HUDEP-2 (cell line): ENCODE measurements at regions not wholly inside any gene's neighbourhood (a gene's known extent, or its start where the extent isn't known, plus 50 kb on each side); places are given as distances from the start of the nearest gene placed in this dataset.

ENCODE experiments used
- DNase-seq, 76 experiments: peaks; one replicate each; lab custom pipeline; 2025; ENCODE audit not compliant: unreplicated experiment in 76 of 76; lab: John Stamatoyannopoulos, UW

GRCh38 chr20:10724449-10725173, 50.8 kb upstream of the JAG1 start:
- DNase-seq: no peak

GRCh38 chr20:10728873-10729670, 55.3 kb upstream of the JAG1 start:
- no peak for DNase-seq

GRCh38 chr20:10729785-10730184, 56.0 kb upstream of the JAG1 start:
- no peak for DNase-seq

DNA sequence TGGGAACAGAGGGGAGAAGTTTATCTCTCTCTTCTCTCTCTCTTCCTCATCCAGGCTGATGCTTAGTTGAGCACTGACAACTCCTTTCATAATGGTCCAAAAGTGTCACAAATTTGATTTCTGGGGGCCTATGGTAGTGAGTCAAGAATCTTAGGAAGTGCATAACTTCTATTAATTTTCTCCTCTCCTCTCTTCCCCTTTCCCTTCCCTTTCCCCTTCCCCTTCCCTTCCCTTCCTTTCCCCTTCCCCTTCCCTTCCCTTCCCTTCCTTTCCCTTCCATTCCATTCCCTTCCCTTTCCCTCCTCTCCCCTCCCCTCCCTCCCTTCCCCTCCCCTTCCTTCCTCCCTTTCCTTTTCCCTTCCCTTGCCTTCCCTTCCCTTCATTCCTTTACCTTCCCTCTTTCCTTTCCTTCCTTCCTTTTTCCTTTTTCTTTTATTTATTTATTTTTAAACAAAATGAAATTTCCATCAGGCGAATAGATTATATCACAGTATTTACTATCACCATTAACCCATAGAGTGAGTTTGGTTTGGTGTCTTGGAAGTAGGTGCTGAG, 56.9 kb upstream of the JAG1 start:
- DNase-seq: no peak

DNA sequence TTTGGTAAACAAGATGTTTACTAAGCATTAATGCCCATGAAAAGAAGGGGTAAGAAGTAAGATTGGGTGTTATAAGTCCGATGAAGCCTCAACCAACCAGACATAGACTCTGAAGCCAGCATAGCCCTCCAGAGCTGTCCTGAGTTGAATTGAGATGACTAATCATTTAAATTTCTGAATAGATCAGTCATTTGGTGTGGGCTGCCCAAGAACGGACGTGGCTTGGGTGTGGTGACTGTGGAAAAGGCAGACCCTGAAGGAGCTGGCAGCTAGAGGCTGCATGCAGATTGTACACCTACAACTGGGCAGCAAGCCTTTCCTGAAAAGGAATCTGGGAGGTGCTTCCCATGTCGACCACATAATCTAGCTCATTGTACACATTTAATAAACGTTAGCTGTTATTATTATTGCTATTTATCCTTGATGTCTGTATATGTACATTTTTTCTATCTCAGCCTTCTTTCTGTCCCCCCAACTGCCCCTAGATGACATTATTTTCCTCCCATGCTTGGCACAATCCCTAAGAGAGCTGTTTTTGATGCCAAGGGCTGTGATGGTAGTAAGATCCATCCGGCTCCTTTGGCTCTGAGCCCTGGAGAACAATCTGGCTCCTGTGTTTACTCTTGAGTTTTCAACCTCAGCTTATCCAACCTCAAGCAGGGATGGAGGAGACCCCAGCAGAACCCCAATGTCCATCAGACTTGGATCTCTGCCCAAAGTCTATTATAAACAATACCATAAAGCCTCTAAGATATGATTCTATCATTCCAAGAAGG, 57.6 kb upstream of the JAG1 start:
- no peak for DNase-seq

- no peak for DNase-seq
Measured at GRCh38 chr20:10733122-10733521, 59.3 kb upstream of the JAG1 start.

GRCh38 chr20:10735195-10735949, 61.6 kb upstream of the JAG1 start:
- DNase-seq: no peak

DNA sequence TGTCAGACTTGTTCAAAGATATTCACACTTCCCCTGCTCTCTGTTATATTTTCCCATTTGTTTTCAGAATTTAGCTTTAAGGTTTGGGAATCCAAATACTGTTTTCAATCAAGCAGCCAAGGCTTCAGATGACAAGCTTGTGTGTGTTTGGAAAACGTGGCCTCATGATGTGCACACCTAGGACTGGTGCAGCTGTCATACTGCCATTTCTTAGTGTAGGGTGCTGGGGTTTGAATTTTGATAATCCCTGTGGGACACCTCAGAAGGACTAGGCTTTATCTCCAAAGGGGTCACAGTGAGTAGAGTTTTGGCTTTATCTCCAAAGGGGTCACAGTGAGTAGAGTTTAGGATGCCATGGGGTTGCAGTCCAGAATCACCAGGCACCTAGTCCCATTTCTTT, 65.3 kb upstream of the JAG1 start:
- DNase-seq: no peak

GRCh38 chr20:10739566-10739965, 65.8 kb upstream of the JAG1 start:
- no peak for DNase-seq

DNA sequence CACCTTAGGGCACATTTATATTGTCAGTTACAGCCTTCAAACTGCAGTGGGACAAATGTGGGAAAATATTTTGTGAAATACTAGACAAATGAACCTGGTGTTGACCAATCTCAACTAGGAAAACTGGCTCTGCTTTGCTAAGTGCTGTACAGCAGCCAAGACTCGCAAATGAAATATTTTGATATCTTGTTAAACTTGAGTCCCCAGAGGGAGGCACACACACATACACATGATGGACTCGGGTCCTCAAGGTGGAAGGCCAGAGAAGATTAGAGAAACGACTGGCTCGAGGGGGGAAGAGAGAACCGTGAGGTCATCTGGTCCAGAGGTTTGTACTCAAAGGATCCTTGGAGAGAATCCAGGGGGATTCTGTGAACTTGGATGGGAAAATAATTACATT, 67.3 kb upstream of the JAG1 start:
- DNase-seq: no peak

- DNase-seq: no peak
Measured at GRCh38 chr20:10745790-10746189, 72.0 kb upstream of the JAG1 start.

GRCh38 chr20:10747019-10747418, 73.2 kb upstream of the JAG1 start:
- DNase-seq: no peak

DNA sequence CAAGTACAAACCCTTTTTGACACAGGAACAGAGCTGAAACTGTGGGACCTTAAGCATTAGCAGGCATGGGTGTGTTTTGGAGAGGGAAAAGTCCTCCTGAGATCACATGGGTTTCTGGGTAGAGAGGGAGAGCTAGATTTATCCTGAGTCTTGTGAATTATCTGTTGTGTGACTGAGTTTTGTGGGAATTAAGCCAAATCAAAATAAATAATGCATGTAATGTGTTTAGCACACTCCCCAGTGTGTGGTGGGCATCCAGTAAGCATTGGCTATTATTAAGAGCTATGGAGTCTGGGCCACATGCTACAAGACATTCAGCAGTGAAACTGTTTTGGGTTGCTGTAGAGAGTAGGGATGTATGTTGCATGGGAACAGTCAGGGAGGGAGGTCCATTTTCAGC, 75.3 kb upstream of the JAG1 start:
- no peak for DNase-seq

GRCh38 chr20:10752206-10752605, 78.4 kb upstream of the JAG1 start:
- no peak for DNase-seq

- no peak for DNase-seq
Measured at GRCh38 chr20:10754824-10755223, 81.0 kb upstream of the JAG1 start.

DNA sequence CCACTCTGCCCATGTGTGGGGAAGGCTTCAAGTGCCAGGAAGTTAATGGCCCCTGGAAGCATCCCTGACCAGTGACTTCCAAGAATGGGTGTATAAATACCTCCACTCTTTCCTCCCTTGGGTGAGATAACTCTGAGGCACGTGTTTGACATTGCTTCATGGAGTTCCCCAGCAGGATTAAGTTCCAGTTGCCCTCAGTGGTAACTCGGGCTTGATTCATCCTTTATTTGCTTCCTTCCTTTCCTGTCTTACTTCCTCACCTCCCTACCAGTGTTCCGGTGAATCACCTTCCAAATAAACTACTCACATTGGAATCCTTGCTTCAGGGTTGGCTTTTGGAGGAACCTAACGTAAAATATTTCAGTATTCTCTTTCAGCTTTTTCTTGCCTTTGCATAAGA, 84.6 kb upstream of the JAG1 start:
- no peak for DNase-seq

DNA sequence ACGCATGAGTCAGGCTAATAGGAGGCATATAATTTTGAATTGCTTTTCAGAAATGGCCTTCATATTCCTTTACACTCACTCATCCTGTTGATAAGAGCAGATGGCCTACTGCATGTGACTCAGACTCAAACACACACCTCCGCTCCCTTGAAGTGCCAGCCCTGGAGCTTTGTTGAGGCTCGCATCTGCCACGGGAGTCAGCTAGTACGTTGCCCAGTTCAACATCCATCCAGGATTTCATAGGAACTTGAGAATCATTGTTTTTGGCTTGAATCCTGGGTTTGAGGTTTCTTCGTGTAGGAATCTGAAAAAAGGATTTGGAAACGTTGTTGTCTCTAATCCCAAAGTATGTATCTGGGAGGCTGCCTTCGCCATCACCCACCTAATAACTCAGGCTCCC, 87.4 kb upstream of the JAG1 start:
- no peak for DNase-seq

- no peak for DNase-seq
Measured at GRCh38 chr20:10761786-10762185, 88.0 kb upstream of the JAG1 start.

DNA sequence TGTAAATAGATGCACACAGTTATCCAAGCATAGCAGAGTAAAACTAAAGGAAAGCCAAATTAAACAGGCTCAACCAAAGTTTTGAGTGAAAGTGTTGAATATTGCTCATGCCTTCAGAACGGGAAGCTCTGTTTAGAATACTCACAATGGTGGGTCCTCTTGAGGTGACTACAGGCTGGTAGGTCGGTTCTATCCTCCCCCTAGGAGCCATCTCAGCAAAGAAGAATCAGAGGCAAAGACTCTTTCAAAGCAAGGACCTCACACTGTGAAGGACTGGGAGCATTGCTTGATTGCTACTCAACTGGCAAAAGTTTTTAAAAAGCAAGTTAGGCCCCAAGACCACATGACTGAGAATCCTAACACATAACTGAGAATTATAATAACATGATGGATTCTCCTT, 88.4 kb upstream of the JAG1 start:
- DNase-seq: no peak

DNA sequence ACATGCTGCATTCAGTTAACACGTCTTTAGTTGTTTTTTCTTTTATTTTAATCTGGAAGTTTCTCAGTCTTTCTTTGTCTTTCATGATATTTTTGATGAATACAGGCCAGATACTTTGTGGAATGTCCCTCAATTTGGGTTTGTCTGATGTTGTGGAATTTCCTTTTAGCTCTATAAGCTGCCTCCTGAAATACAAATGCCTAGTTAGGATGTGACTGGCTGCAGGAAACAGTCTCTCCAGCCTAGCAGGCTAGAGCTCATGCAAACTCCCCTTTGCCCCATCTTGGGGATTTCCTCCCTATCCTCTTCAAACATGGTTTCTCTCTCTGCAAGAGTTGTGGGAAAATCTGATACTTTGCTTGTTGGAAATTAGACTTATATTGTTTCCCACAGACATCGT, 89.3 kb upstream of the JAG1 start:
- no peak for DNase-seq

DNA sequence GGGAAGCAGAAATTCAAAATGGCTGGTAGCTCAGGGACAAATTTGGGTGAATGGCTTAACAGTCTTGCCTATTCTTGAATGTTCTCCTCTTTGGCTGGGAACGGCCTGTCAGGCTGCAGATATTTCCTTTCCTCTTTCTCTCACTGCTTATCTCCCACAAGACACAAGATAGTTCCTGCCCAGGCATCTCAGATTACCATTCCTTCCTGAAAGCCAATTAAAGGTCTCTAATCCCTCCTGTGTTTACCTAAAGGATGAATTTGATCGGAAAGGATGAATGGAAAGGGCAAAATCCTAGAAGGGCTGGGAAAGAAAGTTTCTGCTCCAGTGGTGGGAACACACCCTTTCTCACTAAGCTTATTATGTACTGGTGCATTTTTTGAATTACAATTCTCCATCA, 95.9 kb upstream of the JAG1 start:
- no peak for DNase-seq
